Right atrium auricular region (tissue), 2 donors: ENCODE measurements at regions not wholly inside any gene's neighbourhood (a gene's known extent, or its start where the extent isn't known, plus 50 kb on each side); places are given as distances from the start of the nearest gene placed in this dataset.

Experiments
- DNase-seq: peaks from one replicate; pipeline ENCODE4 v3.0.0-alpha.2; 2019; ENCODE audit warnings: low spot score
- H3K27ac ChIP-seq, 2 donors: fragments of 200-600 bp; sonication (generic); 1 replicate in 1 of 2; 2 replicates in 1 of 2; pipeline ENCODE4 v1.5.1; 2016 to 2019
- H3K27me3 ChIP-seq, 2 donors: fragments of 200-600 bp; sonication (generic); one replicate each; pipeline versions ENCODE4 v1.5.1 to v1.6.0; 2017 to 2019
- H3K36me3 ChIP-seq: fragments of 200-600 bp; sonication (generic); one replicate; pipeline ENCODE4 v1.5.1; 2016
- H3K4me1 ChIP-seq, 2 donors: fragments of 200-600 bp; sonication (generic); one replicate each; pipeline versions ENCODE4 v1.5.1 to v1.6.0; 2017 to 2019
- H3K4me3 ChIP-seq, 2 donors: fragments of 200-600 bp; sonication (generic); 1 replicate in 1 of 2; 2 replicates in 1 of 2; pipeline ENCODE4 v1.5.1; 2017 to 2019; ENCODE audit warnings: mild to moderate bottlenecking in 1 of 2, moderate library complexity in 1 of 2
- H3K9me3 ChIP-seq, 2 donors: fragments of 200-600 bp; sonication (generic); one replicate each; pipeline ENCODE4 v1.5.1; 2019
- CTCF ChIP-seq, 2 donors: fragments of 200-600 bp; sonication (generic); IDR thresholded peaks; one replicate each; pipeline ENCODE4 v1.5.1; 2019; ENCODE audit warnings: antibody characterized with exemption in 2 of 2

GRCh38 chr5:88954511-88954910 lies 71.5 kb upstream of the MEF2C start:
- Histone ChIP-seq H3K27me3 (no peaks in the 10 kb centered on the region), H3K4me1 (no peaks in the 10 kb centered on the region), H3K4me3 (no peak overlapping the region), H3K27ac (no peak overlapping the region), H3K36me3 (no peaks in the 10 kb centered on the region), H3K9me3 (no peaks in the 10 kb centered on the region)
- no peak for DNase-seq
- no peak for TF ChIP-seq CTCF (IDR thresholded peaks at IDR 0.05)

GRCh38 chr5:88952996-88953643 lies 70.1 kb upstream of the MEF2C start:
- no peak overlapping the region for H3K27ac ChIP-seq
- no peak for TF ChIP-seq CTCF (IDR thresholded peaks at IDR 0.05)
- H3K4me3 ChIP-seq: no peak overlapping the region
- no peak for DNase-seq
- H3K27me3 ChIP-seq: no peaks in the 10 kb centered on the region
- H3K4me1 ChIP-seq: no peaks in the 10 kb centered on the region
- H3K9me3 ChIP-seq: no peaks in the 10 kb centered on the region
- H3K36me3 ChIP-seq: no peaks in the 10 kb centered on the region

GRCh38 chr5:88952344-88952743 lies 69.4 kb upstream of the MEF2C start:
- no peak for TF ChIP-seq CTCF (IDR thresholded peaks at IDR 0.05)
- Histone ChIP-seq H3K27me3 (no peaks in the 10 kb centered on the region), H3K4me3 (no peak overlapping the region)

GRCh38 chr5:88951457-88951856 lies 68.5 kb upstream of the MEF2C start:
- no peaks in the 10 kb centered on the region for H3K9me3 ChIP-seq
- H3K4me1 ChIP-seq: no peaks in the 10 kb centered on the region
- DNase-seq: no peak
- no peaks in the 10 kb centered on the region for H3K27me3 ChIP-seq
- TF ChIP-seq CTCF (IDR thresholded peaks at IDR 0.05): no peak
- H3K27ac ChIP-seq: no peak overlapping the region
- H3K36me3 ChIP-seq: no peaks in the 10 kb centered on the region
- H3K4me3 ChIP-seq: no peak overlapping the region

More at GRCh38 chr5:88952344-88952743, 69.4 kb upstream of the MEF2C start:
- DNase-seq: no peak
- Histone ChIP-seq H3K36me3 (no peaks in the 10 kb centered on the region), H3K27ac (no peak overlapping the region), H3K4me1 (no peaks in the 10 kb centered on the region), H3K9me3 (no peaks in the 10 kb centered on the region)

- no peaks in the 10 kb centered on the region for H3K36me3 ChIP-seq
- no peaks in the 10 kb centered on the region for H3K27me3 ChIP-seq
- H3K9me3 ChIP-seq: no peaks in the 10 kb centered on the region
- DNase-seq: no peak
- H3K27ac ChIP-seq: no peak overlapping the region
- TF ChIP-seq CTCF (IDR thresholded peaks at IDR 0.05): no peak
- H3K4me1 ChIP-seq: no peaks in the 10 kb centered on the region
- no peak overlapping the region for H3K4me3 ChIP-seq
Measured at GRCh38 chr5:88948746-88949600, 66.0 kb upstream of the MEF2C start.
